Left lung (tissue), 4 donors: ENCODE measurements at regions not wholly inside any gene's neighbourhood (a gene's known extent, or its start where the extent isn't known, plus 50 kb on each side); places are given as distances from the start of the nearest gene placed in this dataset.

Source experiments
- ATAC-seq: fragments of 200-7000 bp; cut with Tn5 transposase; one replicate; pipeline ENCODE4 v1.9.1; 2020; ENCODE audit warnings: moderate library complexity
- DNase-seq, 4 donors: peaks; one replicate each; pipeline ENCODE4 v3.0.0-alpha.2; 2013 to 2020
- H3K27ac ChIP-seq, 2 donors: fragments of 200-600 bp; sonication (generic) in 1 of 2; one replicate each; pipeline versions ENCODE4 v1.5.0 to v1.8.0; 2020 to 2021
- H3K27me3 ChIP-seq, 2 donors: fragments of 200-600 bp; sonication (generic) in 1 of 2; one replicate each; pipeline versions ENCODE4 v1.5.0 to v1.8.0; 2020 to 2021
- H3K36me3 ChIP-seq, 2 donors: fragments of 200-600 bp; sonication (generic) in 1 of 2; one replicate each; pipeline versions ENCODE4 v1.5.0 to v1.8.0; 2020 to 2021
- H3K4me1 ChIP-seq, 2 donors: fragments of 200-600 bp; one replicate each; pipeline ENCODE4 v1.8.0; 2021
- H3K4me3 ChIP-seq, 2 donors: fragments of 200-600 bp; sonication (generic) in 1 of 2; one replicate each; pipeline versions ENCODE4 v1.5.0 to v1.8.0; 2020 to 2021; ENCODE audit warnings: mild to moderate bottlenecking in 1 of 2
- H3K9me3 ChIP-seq, 2 donors: fragments of 200-600 bp; sonication (generic) in 1 of 2; one replicate each; pipeline versions ENCODE4 v1.5.0 to v1.8.0; 2020 to 2021
- intact Hi-C, 2 donors: fragments of 100-400 bp; cut with DNase I; formaldehyde crosslinking; loops; one replicate each; pipeline versions ENCODE4 v1.11.2 to v1.14.2; 2022
- TF ChIP-seq, protein P1 (sequence below), 2 donors: fragments of 200-600 bp; sonication (generic) in 1 of 2; IDR thresholded peaks; one replicate each; pipeline versions ENCODE4 v1.5.0 to v1.8.0; 2021; ENCODE audit warnings: antibody characterized with exemption in 2 of 2
- donor health status: DM: no; HTN: yes; CAD: no.
- donor health status: DM: no; HTN: no; CAD: no.

DNA sequence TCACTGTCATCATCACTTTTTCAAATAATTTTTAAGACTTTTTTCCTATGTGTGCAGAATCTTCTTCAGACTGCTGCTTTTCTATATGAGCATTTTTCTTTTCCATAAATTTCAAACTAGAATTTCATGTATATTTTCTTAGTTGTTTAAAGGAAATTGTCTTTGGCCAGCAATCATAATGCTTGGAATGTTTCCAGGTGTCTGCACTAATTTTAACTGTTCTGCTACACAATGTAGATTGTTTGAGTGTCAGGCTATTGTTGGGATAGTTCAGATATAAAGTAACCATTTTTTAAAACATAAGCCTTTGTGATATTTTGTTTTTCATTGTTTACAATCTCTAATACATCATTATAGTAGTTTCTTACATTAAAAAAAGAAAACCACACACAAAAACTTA, 1418.5 kb downstream of the EFNB2 start:
- Histone ChIP-seq H3K27ac (no peak overlapping the region), H3K4me1 (no peaks in the 10 kb centered on the region), H3K4me3 (no peak overlapping the region), H3K36me3 (no peaks in the 10 kb centered on the region), H3K27me3 (no peaks in the 10 kb centered on the region), H3K9me3 (peaks cover 0 to 10% of the 10 kb centered on the region in 2 donors)
- TF ChIP-seq, protein P1, sequence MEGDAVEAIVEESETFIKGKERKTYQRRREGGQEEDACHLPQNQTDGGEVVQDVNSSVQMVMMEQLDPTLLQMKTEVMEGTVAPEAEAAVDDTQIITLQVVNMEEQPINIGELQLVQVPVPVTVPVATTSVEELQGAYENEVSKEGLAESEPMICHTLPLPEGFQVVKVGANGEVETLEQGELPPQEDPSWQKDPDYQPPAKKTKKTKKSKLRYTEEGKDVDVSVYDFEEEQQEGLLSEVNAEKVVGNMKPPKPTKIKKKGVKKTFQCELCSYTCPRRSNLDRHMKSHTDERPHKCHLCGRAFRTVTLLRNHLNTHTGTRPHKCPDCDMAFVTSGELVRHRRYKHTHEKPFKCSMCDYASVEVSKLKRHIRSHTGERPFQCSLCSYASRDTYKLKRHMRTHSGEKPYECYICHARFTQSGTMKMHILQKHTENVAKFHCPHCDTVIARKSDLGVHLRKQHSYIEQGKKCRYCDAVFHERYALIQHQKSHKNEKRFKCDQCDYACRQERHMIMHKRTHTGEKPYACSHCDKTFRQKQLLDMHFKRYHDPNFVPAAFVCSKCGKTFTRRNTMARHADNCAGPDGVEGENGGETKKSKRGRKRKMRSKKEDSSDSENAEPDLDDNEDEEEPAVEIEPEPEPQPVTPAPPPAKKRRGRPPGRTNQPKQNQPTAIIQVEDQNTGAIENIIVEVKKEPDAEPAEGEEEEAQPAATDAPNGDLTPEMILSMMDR (IDR thresholded peaks at IDR 0.05) = no peak
- intact Hi-C loops = no loop called here
- ATAC-seq = no peak
- no peak for DNase-seq

DNA sequence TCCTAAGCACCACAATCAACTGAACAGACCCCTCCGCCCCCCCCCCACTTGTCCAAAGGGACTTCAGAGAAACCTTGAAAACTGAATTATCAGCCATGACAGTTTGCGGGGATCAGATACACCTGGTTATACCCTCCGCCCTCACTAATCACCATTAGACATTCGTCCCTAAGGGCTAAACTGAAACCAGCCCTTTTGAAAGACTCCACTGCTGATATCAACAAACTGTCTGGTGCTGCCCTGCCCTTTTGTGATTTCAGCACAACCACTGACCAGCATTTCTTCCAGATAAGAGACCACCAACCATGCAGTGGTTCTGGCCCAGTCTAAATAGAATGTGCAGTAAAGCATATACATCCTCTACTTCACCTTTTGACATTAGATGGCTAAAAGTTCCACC, 1422.9 kb downstream of the EFNB2 start:
- Histone ChIP-seq H3K27ac (no peak overlapping the region), H3K36me3 (no peaks in the 10 kb centered on the region), H3K27me3 (no peaks in the 10 kb centered on the region), H3K9me3 (peaks cover 0 to 10% of the 10 kb centered on the region in 2 donors), H3K4me3 (no peak overlapping the region), H3K4me1 (no peaks in the 10 kb centered on the region)
- TF ChIP-seq, protein P1 (IDR thresholded peaks at IDR 0.05) = no peak
- no peak for ATAC-seq
- DNase-seq = no peak
- intact Hi-C loops = no loop called here

DNA sequence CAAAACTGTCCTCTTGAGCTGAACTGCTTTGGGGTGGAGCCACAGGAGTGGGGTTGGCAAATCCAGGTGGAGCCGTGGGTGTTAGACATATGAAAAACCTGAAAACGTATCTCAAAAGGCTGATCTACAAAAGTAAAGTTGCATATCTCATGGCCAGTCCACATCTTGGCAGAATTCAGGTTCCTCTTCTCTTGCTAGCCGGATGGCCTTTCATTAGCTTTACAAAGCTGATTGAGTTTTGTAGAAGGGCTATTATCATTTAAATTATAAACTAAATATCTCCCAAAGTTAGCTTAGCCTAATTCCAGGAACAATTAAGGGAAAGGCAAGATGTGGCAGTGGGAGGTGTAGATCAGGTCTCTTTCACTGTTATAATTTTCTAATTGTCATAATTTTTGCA, 1427.7 kb downstream of the EFNB2 start:
- H3K4me3 ChIP-seq = no peak overlapping the region

DNA sequence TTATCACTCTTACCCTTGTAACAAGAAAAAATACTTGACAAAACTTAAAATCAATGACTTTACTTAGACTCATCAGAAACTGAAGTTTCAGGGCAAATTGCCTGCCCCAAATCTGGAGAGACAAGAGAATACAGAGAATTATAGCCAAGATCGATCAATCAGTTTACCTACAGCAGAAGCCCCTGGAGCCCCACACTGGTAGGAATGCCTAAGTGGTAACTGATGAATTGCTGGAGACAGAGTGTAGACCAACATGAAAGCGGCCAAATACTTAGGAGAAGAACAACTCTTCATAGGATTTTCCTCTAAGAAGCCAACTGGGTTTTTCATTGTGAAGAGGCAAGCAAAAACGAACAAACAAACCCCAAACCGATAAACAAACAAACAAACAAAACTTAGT, 1430.0 kb downstream of the EFNB2 start:
- H3K27me3 ChIP-seq = no peaks in the 10 kb centered on the region
- ATAC-seq (no peak), DNase-seq (no peak)
- H3K27ac ChIP-seq = no peak overlapping the region
- intact Hi-C loops = no loop called here
- H3K36me3 ChIP-seq = no peaks in the 10 kb centered on the region
- TF ChIP-seq, protein P1 (IDR thresholded peaks at IDR 0.05) = no peak
- no peak overlapping the region for H3K4me3 ChIP-seq
- no peaks in the 10 kb centered on the region for H3K9me3 ChIP-seq
- no peaks in the 10 kb centered on the region for H3K4me1 ChIP-seq

More for the DNA sequence above, 1427.7 kb downstream of the EFNB2 start:
- intact Hi-C loops = no loop called here
- no peak overlapping the region for H3K27ac ChIP-seq
- H3K9me3 ChIP-seq = no peaks in the 10 kb centered on the region
- TF ChIP-seq, protein P1 (IDR thresholded peaks at IDR 0.05) = no peak
- ATAC-seq (no peak), DNase-seq (no peak)
- H3K36me3 ChIP-seq = no peaks in the 10 kb centered on the region
- H3K27me3 ChIP-seq = no peaks in the 10 kb centered on the region
- no peaks in the 10 kb centered on the region for H3K4me1 ChIP-seq

DNA sequence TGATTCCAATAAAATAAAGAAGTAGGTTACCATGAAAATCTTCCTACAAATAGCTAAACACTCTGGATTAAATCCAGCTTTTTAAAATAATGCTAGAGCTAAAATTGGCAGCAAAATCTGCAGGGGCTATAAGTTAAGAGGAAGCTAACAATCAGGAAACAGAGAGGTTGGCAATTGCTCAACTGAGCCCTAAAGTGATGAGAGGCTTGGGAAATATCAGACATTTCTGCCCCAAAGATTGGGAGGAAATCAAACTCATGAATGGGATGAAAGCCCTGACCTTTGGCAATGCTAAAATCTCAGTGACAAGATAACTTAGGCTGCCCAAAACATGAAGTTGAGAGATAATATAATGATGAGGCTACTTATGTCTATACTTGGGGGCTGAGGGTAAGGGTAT, 1437.9 kb downstream of the EFNB2 start:
- Histone ChIP-seq H3K4me1 (no peaks in the 10 kb centered on the region), H3K27ac (no peak overlapping the region), H3K4me3 (no peak overlapping the region), H3K9me3 (no peaks in the 10 kb centered on the region), H3K36me3 (no peaks in the 10 kb centered on the region), H3K27me3 (no peaks in the 10 kb centered on the region)
- no peak for ATAC-seq
- peak in 2 of 4 donors; percentile 29 to 65 for DNase-seq
- TF ChIP-seq, protein P1 (IDR thresholded peaks at IDR 0.05) = no peak
- intact Hi-C loops = no loop called here
